Dermis microvascular lymphatic vessel endothelial cell (primary cell): ENCODE measurements at regions not wholly inside any gene's neighbourhood (a gene's known extent, or its start where the extent isn't known, plus 50 kb on each side); places are given as distances from the start of the nearest gene placed in this dataset.
"Not testable (repeated sequence)": the region's sequence is repeated elsewhere in the genome, so short reads cannot be mapped to it uniquely, and the experiment has no call there.

Experiments used
- DNase-seq, 2 donors: peaks; one replicate each; pipeline versions ENCODE4 v3.0.0 to v3.0.0-alpha.2; 2010; ENCODE audit warnings: low read depth in 2 of 2

- no peak for DNase-seq
Observed at GRCh38 chr4:59698041-59698440, 1502.1 kb upstream of the ADGRL3 start.

GRCh38 chr4:59700651-59701050, 1499.5 kb upstream of the ADGRL3 start:
- no peak for DNase-seq

GRCh38 chr4:59704616-59705015, 1495.5 kb upstream of the ADGRL3 start:
- no peak for DNase-seq

GRCh38 chr4:59712470-59712869, 1487.7 kb upstream of the ADGRL3 start:
- DNase-seq = no peak

GRCh38 chr4:59724286-59724685, 1475.8 kb upstream of the ADGRL3 start:
- DNase-seq = not testable (repeated sequence)

GRCh38 chr4:59727745-59728144, 1472.4 kb upstream of the ADGRL3 start:
- DNase-seq = no peak

- no peak for DNase-seq
Observed at GRCh38 chr4:59728496-59728895, 1471.6 kb upstream of the ADGRL3 start.

GRCh38 chr4:59729321-59729720, 1470.8 kb upstream of the ADGRL3 start:
- no peak for DNase-seq

- no peak for DNase-seq
Observed at GRCh38 chr4:59748433-59748832, 1451.7 kb upstream of the ADGRL3 start.

- no peak for DNase-seq
Observed at GRCh38 chr4:59759082-59759825, 1440.9 kb upstream of the ADGRL3 start.

GRCh38 chr4:59762344-59762743, 1437.8 kb upstream of the ADGRL3 start:
- DNase-seq = no peak

GRCh38 chr4:59770601-59771264, 1429.4 kb upstream of the ADGRL3 start:
- no peak for DNase-seq

- no peak for DNase-seq
Observed at GRCh38 chr4:59772641-59773139, 1427.4 kb upstream of the ADGRL3 start.

- not testable (repeated sequence) for DNase-seq
Observed at GRCh38 chr4:59780271-59780670, 1419.9 kb upstream of the ADGRL3 start.

- no peak for DNase-seq
Observed at GRCh38 chr4:59805176-59805575, 1395.0 kb upstream of the ADGRL3 start.

GRCh38 chr4:59814402-59815010, 1385.6 kb upstream of the ADGRL3 start:
- DNase-seq = no peak

- no peak for DNase-seq
Observed at GRCh38 chr4:59818656-59819055, 1381.5 kb upstream of the ADGRL3 start.

- DNase-seq = no peak
Observed at GRCh38 chr4:59823311-59823710, 1376.8 kb upstream of the ADGRL3 start.

- DNase-seq = no peak
Observed at GRCh38 chr4:59825104-59825503, 1375.0 kb upstream of the ADGRL3 start.

GRCh38 chr4:59831746-59832145, 1368.4 kb upstream of the ADGRL3 start:
- no peak for DNase-seq

- DNase-seq = no peak
Observed at GRCh38 chr4:59834943-59835342, 1365.2 kb upstream of the ADGRL3 start.

- DNase-seq = no peak
Observed at GRCh38 chr4:59837751-59838150, 1362.4 kb upstream of the ADGRL3 start.

- no peak for DNase-seq
Observed at GRCh38 chr4:59838236-59838635, 1361.9 kb upstream of the ADGRL3 start.
